ENCODE measurements at regions not wholly inside any gene's neighbourhood (a gene's known extent, or its start where the extent isn't known, plus 50 kb on each side); places are given as distances from the start of the nearest gene placed in this dataset.

- Histone ChIP-seq H3K79me1 (ENCODE audit: insufficient read depth, low read depth, low read length, poor library complexity, severe bottlenecking) (no peaks in the 10 kb centered on the region), H4K20me1 (ENCODE audit: control insufficient read depth, insufficient read depth, insufficient read length) (no peaks in the 10 kb centered on the region), H3K79me2 (ENCODE audit: insufficient read depth, low read length) (no peaks in the 10 kb centered on the region), H2BK15ac (ENCODE audit: low read depth, low read length) (no peak overlapping the region), H4K91ac (ENCODE audit: insufficient read length, low read depth, low read length) (no peak overlapping the region), H3K27me3 (ENCODE audit: insufficient read depth, low read length) (no peaks in the 10 kb centered on the region), H2BK20ac (ENCODE audit: low read depth, low read length, poor library complexity, severe bottlenecking) (no peak overlapping the region), H3K9ac (ENCODE audit: extremely low read depth, insufficient read length, low read length) (no peak overlapping the region), H4K5ac (ENCODE audit: insufficient read length, low read depth, low read length) (no peak overlapping the region), H2BK12ac (ENCODE audit: insufficient read length, low read depth, low read length) (no peak overlapping the region), H3K4me2 (ENCODE audit: insufficient read depth, insufficient read length, low read length) (no peak overlapping the region), H4K8ac (replicated peaks; ENCODE audit: insufficient read length, low read depth, low read length) (no peak overlapping the region), H3K56ac (ENCODE audit: insufficient read length, low read depth, low read length) (no peak overlapping the region), H3K4me1 (ENCODE audit: insufficient read depth, low read length) (no peaks in the 10 kb centered on the region; the same call in 1 of the 2 replicates), H2BK5ac (ENCODE audit: insufficient read length, low read length) (no peak overlapping the region), H2BK120ac (ENCODE audit: low read depth, low read length, poor library complexity, severe bottlenecking) (no peak overlapping the region), H3K14ac (ENCODE audit: insufficient read depth, low read length) (no peak overlapping the region), H3K9me3 (ENCODE audit: control insufficient read depth, low read depth, low read length) (peaks cover 22% of the 10 kb centered on the region), H3K27ac (ENCODE audit: insufficient read length, low read depth, low read length) (no peak overlapping the region), H3K23me2 (ENCODE audit: insufficient read length, low read depth, low read length, poor library complexity, severe bottlenecking) (no peaks in the 10 kb centered on the region), H3K23ac (ENCODE audit: insufficient read length, low read depth, low read length) (no peak overlapping the region), H3K18ac (ENCODE audit: insufficient read length, low read depth, low read length) (no peak overlapping the region), H3T11ph (ENCODE audit: low read length) (no peak overlapping the region), H3K4ac (ENCODE audit: low read depth, low read length) (no peak overlapping the region), H2AK5ac (ENCODE audit: insufficient read length, low read length) (no peak overlapping the region), H2AFZ (ENCODE audit: low read length) (no peak overlapping the region)
- no CpG with 5 or more reads among the region's 6 CpGs for WGBS (ENCODE audit: extremely low coverage, insufficient read length, low lambda C conversion rate)
- H3K9me3 Mint-ChIP-seq: peaks cover 57 to 60% of the 10 kb centered on the region in 2 experiments
- H3K27me3 Mint-ChIP-seq (ENCODE audit: low read depth): no peaks in the 10 kb centered on the region; the same call in 1 of the 2 replicates
- H3K27ac Mint-ChIP-seq: no peak overlapping the region
- no peak for DNase-seq
- TF ChIP-seq, protein P1, sequence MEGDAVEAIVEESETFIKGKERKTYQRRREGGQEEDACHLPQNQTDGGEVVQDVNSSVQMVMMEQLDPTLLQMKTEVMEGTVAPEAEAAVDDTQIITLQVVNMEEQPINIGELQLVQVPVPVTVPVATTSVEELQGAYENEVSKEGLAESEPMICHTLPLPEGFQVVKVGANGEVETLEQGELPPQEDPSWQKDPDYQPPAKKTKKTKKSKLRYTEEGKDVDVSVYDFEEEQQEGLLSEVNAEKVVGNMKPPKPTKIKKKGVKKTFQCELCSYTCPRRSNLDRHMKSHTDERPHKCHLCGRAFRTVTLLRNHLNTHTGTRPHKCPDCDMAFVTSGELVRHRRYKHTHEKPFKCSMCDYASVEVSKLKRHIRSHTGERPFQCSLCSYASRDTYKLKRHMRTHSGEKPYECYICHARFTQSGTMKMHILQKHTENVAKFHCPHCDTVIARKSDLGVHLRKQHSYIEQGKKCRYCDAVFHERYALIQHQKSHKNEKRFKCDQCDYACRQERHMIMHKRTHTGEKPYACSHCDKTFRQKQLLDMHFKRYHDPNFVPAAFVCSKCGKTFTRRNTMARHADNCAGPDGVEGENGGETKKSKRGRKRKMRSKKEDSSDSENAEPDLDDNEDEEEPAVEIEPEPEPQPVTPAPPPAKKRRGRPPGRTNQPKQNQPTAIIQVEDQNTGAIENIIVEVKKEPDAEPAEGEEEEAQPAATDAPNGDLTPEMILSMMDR (conservative IDR thresholded peaks at IDR 0.05): no peak
- H3K4me3 Mint-ChIP-seq: no peak overlapping the region
- H3K4me1 Mint-ChIP-seq: peaks cover 25 to 27% of the 10 kb centered on the region in 2 experiments
- peaks cover under 1 to 10% (median 3%) of the 10 kb centered on the region in 3 experiments; a peak in 6 of 7 replicates for H3K36me3 Mint-ChIP-seq (ENCODE audit: insufficient read depth in 1 of 3, low read depth in 3 of 3)
These were observed 154.7 kb downstream of the BEND2 start for GRCh38 chrX:18065956-18066355.
